IMR-90 (cell line): ENCODE measurements at regions not wholly inside any gene's neighbourhood (a gene's known extent, or its start where the extent isn't known, plus 50 kb on each side); places are given as distances from the start of the nearest gene placed in this dataset.

Source experiments
- BHLHE40 ChIP-seq: fragments of 150-350 bp; IDR thresholded peaks from 2 replicates; pipeline ENCODE4 v1.6.1; 2016; ENCODE audit warnings: mild to moderate bottlenecking, low read depth, low read length
- FOS ChIP-seq: fragments of 150-350 bp; IDR thresholded peaks from 2 replicates; pipeline ENCODE4 v1.6.1; 2016; ENCODE audit warnings: low read depth, low read length
- MAZ ChIP-seq: IDR thresholded peaks from 2 replicates; pipeline ENCODE4 v1.6.1; 2012; ENCODE audit warnings: low read depth, mild to moderate bottlenecking, low read length, improper control_type of control experiment, moderate library complexity, borderline replicate concordance
- MXI1 ChIP-seq: IDR thresholded peaks from 2 replicates; pipeline ENCODE4 v1.6.1; 2012; ENCODE audit warnings: low read depth, mild to moderate bottlenecking, low read length, moderate library complexity, borderline replicate concordance
- RCOR1 ChIP-seq: IDR thresholded peaks from 2 replicates; pipeline ENCODE4 v1.6.1; 2012; ENCODE audit warnings: mild to moderate bottlenecking, low read length, improper control_type of control experiment; ENCODE audit not compliant: insufficient replicate concordance
- SMC3 ChIP-seq: fragments of 150-350 bp; IDR thresholded peaks from 2 replicates; pipeline ENCODE4 v1.6.1; 2016; ENCODE audit warnings: low read depth, mild to moderate bottlenecking, antibody characterized with exemption, low read length, moderate library complexity
- TF ChIP-seq, protein P1 (sequence below): conservative IDR thresholded peaks from 2 replicates; pipeline ENCODE4 v1.5.1; 2012; ENCODE audit warnings: mild to moderate bottlenecking, low read depth, low read length, improper control_type of control experiment
- TF ChIP-seq, protein P2 (sequence below): fragments of 150-350 bp; IDR thresholded peaks from 2 replicates; pipeline ENCODE4 v1.6.1; 2017; ENCODE audit warnings: mild to moderate bottlenecking, antibody characterized with exemption, low read length, low read depth

DNA sequence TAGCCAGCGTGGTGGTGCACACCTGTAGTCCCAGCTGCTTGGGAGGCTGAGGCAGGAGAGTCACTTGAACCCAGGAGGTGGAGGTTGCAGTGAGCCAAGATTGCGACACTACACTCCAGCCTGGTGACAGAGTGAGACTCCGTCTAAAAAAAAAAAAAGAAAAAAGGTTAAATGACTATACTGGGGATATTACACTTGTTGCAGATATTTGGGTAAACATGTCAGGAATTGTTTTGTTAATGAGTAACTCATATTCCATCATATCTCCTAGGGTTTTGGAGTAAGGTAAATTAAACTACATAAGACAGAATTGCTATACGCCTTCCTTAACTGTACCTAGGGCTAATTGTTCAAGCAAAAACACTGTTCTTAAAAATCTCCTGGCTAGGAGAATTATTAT is 291.4 kb upstream of the IGFBP7 start:
- TF ChIP-seq, protein P1, sequence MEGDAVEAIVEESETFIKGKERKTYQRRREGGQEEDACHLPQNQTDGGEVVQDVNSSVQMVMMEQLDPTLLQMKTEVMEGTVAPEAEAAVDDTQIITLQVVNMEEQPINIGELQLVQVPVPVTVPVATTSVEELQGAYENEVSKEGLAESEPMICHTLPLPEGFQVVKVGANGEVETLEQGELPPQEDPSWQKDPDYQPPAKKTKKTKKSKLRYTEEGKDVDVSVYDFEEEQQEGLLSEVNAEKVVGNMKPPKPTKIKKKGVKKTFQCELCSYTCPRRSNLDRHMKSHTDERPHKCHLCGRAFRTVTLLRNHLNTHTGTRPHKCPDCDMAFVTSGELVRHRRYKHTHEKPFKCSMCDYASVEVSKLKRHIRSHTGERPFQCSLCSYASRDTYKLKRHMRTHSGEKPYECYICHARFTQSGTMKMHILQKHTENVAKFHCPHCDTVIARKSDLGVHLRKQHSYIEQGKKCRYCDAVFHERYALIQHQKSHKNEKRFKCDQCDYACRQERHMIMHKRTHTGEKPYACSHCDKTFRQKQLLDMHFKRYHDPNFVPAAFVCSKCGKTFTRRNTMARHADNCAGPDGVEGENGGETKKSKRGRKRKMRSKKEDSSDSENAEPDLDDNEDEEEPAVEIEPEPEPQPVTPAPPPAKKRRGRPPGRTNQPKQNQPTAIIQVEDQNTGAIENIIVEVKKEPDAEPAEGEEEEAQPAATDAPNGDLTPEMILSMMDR = no peak
- TF ChIP-seq, protein P2, sequence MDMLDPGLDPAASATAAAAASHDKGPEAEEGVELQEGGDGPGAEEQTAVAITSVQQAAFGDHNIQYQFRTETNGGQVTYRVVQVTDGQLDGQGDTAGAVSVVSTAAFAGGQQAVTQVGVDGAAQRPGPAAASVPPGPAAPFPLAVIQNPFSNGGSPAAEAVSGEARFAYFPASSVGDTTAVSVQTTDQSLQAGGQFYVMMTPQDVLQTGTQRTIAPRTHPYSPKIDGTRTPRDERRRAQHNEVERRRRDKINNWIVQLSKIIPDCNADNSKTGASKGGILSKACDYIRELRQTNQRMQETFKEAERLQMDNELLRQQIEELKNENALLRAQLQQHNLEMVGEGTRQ = no peak
- TF ChIP-seq SMC3 = no peak
- TF ChIP-seq MAZ = no peak
- no peak for TF ChIP-seq FOS
- TF ChIP-seq RCOR1 = no peak
- no peak for TF ChIP-seq MXI1
- TF ChIP-seq BHLHE40 = no peak
